ENCODE measurements at regions not wholly inside any gene's neighbourhood (a gene's known extent, or its start where the extent isn't known, plus 50 kb on each side); places are given as distances from the start of the nearest gene placed in this dataset.

GRCh38 chr6:165749163-165749562 is 86.1 kb upstream of the PDE10A start:
- DNase-seq (ENCODE audit: low spot score) = no peak

GRCh38 chr6:165748390-165748789 is 85.3 kb upstream of the PDE10A start:
- no peak for DNase-seq (ENCODE audit: low spot score)

GRCh38 chr6:165747963-165748362 is 84.9 kb upstream of the PDE10A start:
- no peak for DNase-seq (ENCODE audit: low spot score)

DNA sequence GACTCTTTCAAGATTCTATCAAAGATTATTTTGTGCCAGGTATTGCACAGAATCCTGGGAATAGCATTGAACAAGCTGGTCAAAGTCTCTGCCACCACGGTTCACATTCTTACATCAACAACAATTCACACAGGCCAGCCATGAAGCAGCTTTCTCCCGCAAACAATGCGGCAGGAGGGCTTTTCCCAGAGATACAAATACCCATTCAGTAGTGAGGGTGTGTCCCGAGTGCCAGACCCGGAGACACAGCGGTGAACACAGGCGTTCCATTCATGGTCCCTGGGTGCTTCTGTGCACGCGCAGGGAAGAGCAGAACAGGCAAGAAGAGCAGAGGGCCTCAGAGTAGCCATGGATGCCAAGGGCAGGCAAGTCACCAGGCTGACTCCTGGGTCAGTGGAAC is 83.3 kb upstream of the PDE10A start:
- DNase-seq (ENCODE audit: low spot score) = no peak

DNA sequence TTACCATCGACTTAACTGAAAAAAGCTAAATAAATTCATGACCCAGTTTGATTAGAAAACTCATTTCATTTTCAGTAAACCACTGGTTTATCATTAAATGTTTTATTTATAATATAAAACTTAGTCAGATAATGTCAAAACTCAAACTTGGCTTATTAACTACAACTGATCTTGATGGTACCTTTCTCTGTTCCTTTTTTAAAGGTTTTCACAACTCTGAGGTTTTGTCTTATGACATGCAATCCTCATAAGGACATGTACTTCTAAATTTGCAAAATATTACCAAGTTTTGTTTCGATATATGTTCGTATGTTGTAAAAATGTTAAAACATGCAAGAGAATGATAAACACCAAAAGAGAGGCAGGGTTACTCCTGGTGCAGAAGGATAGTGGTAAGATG is 82.5 kb upstream of the PDE10A start:
- no peak for DNase-seq (ENCODE audit: low spot score)

- DNase-seq (ENCODE audit: low spot score) = no peak
These were observed 81.7 kb upstream of the PDE10A start for GRCh38 chr6:165744555-165745228.

GRCh38 chr6:165743366-165743898 is 80.4 kb upstream of the PDE10A start:
- DNase-seq (ENCODE audit: low spot score) = no peak

- DNase-seq (ENCODE audit: low spot score) = no peak
These were observed 79.0 kb upstream of the PDE10A start for GRCh38 chr6:165742047-165742446.

DNA sequence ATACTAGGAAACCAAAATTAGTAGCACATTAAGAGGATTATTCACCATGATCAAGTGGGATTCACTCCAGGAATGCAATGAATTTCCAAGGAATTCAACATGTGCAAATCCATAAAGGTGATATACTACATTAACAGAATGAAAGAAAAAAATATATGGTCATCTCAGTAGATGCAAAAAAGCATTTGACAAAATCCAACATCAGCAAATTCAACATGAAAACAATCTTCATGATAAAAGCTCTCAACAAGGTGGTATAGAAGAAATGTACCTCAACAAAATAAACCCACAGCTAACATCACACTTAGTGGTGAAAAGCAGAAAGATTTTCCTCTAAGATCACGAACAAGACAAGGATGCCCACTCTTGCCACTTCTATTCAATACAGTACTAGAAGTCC is 74.4 kb upstream of the PDE10A start:
- DNase-seq (ENCODE audit: low spot score) = no peak

DNA sequence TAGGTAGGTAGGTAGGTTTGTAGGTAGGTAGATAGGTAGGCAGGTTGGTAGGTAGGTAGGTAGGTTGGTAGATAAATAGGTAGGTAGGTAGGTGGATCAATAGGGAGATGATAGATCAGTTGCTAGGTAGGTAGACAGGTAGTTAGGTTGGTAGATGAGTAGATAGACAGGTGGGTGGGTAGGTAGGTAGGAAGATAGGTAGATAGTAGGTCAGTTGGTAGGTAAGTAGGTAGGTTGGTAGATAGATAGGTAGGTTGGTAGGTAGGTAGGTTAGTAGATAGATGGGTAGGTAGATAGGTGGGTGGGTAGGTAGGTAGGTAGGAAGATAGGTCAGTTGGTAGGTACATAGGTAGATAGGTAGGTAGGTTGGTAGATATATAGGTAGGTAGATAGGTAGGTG is 72.0 kb upstream of the PDE10A start:
- no peak for DNase-seq (ENCODE audit: low spot score)

- no peak for DNase-seq (ENCODE audit: low spot score)
These were observed 70.4 kb upstream of the PDE10A start for GRCh38 chr6:165733489-165733791.

DNA sequence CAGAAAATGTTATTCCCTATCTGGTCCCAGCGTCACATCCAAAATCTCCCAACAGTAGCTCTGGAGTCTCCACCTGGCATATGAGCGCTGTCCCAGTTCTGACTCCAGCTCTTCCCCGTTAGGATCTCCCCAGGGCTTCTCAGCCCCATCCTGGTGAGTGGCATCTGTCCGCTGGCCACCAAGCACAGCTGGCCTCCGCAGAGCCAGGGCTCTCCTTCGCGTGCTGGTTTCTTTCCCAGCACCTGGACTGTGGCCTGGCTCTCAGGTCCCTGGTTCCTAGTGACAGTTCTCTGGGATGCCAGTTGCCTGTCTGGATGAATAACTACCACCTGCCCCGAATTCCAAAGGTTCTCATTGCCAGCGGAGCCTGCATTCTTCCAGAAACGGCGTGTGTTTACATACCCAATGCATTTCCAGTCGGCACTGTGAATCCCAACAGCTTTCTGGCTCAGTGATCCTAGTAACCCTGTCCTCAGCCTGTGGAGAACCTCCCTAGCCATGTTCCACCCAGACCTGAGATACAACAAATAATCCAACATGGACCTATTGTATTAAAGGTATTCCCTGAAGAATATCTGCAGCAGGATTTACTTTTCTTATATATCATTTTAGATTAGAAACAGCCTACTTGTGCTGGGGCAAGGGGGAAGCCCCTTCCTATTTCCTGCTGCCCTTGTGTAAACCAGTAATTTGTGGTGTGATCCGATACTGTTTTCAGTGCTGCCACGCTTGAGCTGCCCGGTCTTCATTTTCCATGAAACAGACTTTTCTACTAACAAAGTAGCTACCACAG is 69.9 kb upstream of the PDE10A start:
- no peak for DNase-seq (ENCODE audit: low spot score)

DNA sequence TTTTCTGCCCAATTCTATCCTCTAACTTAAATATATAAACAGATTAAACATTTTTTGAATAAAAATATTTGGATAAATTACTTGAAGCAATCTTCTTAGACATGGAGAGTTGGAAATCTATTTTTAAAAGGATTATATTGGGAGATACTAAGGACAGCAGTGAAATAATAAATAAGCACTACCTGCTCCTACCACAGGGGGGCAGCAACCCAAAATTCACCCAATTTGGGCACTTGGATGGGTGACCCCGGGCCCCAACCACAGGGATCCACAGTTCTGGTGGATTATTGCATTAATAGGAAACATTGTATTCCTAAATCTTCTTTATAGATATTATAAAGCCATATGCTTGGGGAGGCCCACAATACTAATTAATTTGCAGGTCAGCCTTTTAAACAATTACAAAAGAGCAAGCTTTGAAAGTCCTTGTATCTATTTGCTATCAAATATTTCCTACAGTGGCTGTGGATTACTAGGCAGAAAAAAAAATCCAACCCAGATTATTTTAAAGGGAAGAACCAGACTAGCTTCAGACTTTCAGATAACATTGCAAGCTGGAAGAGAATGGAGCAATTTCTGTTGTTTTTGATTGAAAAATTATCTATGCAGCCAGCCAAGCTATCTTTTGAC is 66.4 kb upstream of the PDE10A start:
- DNase-seq (ENCODE audit: low spot score) = peak; percentile 15

- DNase-seq (ENCODE audit: low spot score) = no peak
These were observed 65.2 kb upstream of the PDE10A start for GRCh38 chr6:165728216-165728615.

GRCh38 chr6:165726965-165727381 is 63.9 kb upstream of the PDE10A start:
- no peak for DNase-seq (ENCODE audit: low spot score)

GRCh38 chr6:165726290-165726875 is 63.3 kb upstream of the PDE10A start:
- DNase-seq (ENCODE audit: low spot score) = no peak

- DNase-seq (ENCODE audit: low spot score) = peak; percentile 6
These were observed 62.2 kb upstream of the PDE10A start for GRCh38 chr6:165725201-165725600.

DNA sequence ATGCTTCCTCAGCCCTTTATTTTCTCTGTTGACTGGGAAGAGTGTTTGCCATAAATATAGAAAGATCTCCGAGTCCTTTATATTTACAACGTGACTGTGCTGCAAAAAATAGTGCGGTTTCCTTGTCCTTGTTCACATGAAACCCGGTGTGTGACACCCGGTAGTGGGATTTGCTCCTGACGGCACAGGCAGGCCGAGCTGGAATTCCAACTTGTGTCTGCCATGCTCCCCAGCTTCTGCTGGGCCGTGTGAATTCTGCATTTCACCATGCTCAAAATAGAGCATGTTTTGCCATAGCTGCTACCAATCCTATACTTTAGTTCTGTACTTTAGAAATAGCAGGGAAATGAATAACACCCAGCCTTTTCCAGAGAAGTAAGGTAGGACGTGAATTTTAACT is 60.3 kb upstream of the PDE10A start:
- no peak for DNase-seq (ENCODE audit: low spot score)

DNA sequence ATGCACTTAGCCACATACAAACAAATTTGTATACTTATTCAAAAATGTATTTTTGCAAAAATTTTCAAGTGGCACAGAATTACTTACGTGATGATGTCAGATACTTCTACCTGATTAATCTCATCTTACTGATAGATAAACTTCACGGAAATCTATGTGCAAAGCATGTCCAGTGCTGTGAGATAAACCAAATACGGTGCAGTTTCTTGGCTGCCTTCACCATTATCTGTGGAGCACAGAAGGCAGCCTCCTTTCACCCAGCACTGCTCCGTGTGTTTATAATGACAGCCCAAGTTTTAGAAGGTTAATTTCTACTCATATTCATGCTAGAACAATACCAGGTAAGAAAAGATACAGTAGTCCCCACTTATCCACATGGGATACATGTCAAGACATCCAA is 59.0 kb upstream of the PDE10A start:
- no peak for DNase-seq (ENCODE audit: low spot score)

DNA sequence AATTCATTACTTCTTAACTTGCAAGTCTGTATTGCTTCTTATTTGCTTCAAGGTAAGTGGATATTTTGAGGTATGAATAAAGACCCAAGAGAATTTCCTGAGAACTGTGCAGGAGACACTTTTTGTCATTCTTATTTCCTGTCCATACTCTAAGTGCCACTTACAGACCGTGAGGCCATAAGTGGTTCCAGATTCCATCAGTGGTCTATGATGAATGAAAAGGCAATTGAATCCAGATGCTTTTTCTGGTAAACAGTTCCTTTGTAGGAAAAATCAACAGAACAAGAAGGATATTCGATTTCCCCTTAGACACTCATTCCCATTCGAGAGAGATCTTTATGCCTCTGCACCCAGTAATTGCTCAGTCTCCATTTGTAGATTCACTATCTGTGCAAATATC is 58.3 kb upstream of the PDE10A start:
- DNase-seq (ENCODE audit: low spot score) = no peak

DNA sequence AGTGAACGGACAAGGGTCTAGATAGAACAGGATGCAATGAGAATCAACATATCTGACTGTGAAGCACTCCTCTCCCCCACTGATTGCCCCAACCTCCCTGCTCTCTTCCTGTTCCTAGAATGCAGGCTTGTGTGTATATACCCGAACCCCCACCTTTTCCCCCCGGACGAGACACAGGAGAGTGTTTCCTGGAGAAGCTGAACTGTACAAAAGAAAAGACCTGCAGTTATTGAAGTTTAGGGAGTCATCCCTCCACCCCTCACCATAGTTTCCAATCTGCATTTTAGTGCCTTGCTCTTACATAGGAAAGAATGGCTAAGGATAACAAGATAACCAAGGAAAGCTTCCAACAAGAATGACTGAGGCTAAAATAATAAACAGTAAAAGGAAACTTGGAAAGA is 55.5 kb upstream of the PDE10A start:
- DNase-seq (ENCODE audit: low spot score) = no peak

DNA sequence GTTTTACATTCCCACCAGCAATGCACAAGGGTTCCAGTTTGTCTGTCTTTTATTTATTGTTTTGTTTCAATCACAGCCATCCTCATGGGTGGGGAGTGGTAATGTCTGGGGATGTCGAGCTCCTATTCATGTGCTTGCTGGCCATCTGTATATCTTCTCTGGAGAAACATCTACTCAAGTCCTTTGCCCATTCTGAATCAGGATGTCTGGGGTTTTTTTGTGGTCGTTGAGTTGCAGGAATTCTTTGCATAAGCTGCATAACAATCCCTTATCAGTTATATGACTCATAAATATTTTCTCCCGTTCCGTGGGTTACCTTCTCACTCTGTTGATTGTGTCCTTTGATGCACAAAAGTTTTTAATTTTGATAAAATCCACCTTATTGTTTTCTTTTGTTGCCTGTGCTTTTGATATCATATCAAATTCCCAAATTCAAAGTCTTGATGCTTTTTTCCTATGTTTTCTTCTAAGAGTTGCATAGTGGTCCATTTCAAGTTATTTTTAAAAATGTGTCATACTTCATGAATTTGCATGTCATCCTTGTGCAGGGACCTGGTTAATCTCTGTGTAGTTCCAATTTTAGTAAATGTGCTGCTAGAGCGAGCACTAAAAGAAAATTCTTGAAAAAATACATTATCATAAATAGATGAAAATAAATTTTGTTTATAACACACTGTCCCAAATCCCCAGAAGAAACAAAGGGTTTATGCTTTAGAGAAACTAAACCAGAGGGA is 54.9 kb upstream of the PDE10A start:
- no peak for DNase-seq (ENCODE audit: low spot score)
